Spleen (tissue), 11 donors: ENCODE measurements at regions not wholly inside any gene's neighbourhood (a gene's known extent, or its start where the extent isn't known, plus 50 kb on each side); places are given as distances from the start of the nearest gene placed in this dataset.
"Not testable (repeated sequence)": the region's sequence is repeated elsewhere in the genome, so short reads cannot be mapped to it uniquely, and the experiment has no call there.

Experiments used
- DNase-seq: peaks from one replicate; pipeline ENCODE4 v3.0.0-alpha.2; 2020
- H3K27ac ChIP-seq, 8 donors: fragments of 200-600 bp; sonication (generic) in 7 of 8; 1 replicate in 4 of 8; 2 replicates in 4 of 8; pipeline versions ENCODE4 v1.5.0 to v1.8.0; 2016 to 2021; ENCODE audit warnings: inconsistent platforms in 4 of 8, mild to moderate bottlenecking in 4 of 8, moderate library complexity in 1 of 8
- H3K27me3 ChIP-seq, 7 donors: fragments of 200-600 bp; sonication (generic) in 6 of 7; replicated peaks in 1 of 7; 1 replicate in 4 of 7; 2 replicates in 3 of 7; pipeline versions ENCODE4 v1.5.0 to v1.8.0; 2016 to 2021; ENCODE audit warnings: inconsistent platforms in 3 of 7, mild to moderate bottlenecking in 1 of 7
- H3K36me3 ChIP-seq, 6 donors: fragments of 200-600 bp; sonication (generic) in 5 of 6; 1 replicate in 4 of 6; 2 replicates in 2 of 6; pipeline versions ENCODE4 v1.5.0 to v1.8.0; 2016 to 2021; ENCODE audit warnings: inconsistent platforms in 2 of 6
- H3K4me1 ChIP-seq, 6 donors: fragments of 200-600 bp; sonication (generic) in 5 of 6; 1 replicate in 3 of 6; 2 replicates in 3 of 6; pipeline versions ENCODE4 v1.5.0 to v1.8.0; 2016 to 2021; ENCODE audit warnings: inconsistent platforms in 3 of 6
- H3K4me3 ChIP-seq, 8 donors: fragments of 200-600 bp; sonication (generic) in 7 of 8; 1 replicate in 4 of 8; 2 replicates in 4 of 8; pipeline versions ENCODE4 v1.5.0 to v1.8.0; 2016 to 2021; ENCODE audit warnings: inconsistent platforms in 4 of 8, mild to moderate bottlenecking in 4 of 8, moderate library complexity in 2 of 8
- H3K9me3 ChIP-seq, 8 donors: fragments of 200-600 bp; sonication (generic) in 7 of 8; 1 replicate in 4 of 8; 2 replicates in 4 of 8; pipeline versions ENCODE4 v1.5.0 to v1.8.0; 2016 to 2021; ENCODE audit warnings: inconsistent platforms in 4 of 8
- POLR2A ChIP-seq, 3 donors: fragments of 450-650 bp; IDR thresholded peaks; one replicate each; pipeline ENCODE4 v1.5.1; 2017; ENCODE audit warnings: antibody characterized with exemption in 3 of 3, mild to moderate bottlenecking in 1 of 3
- POLR2AphosphoS5 ChIP-seq, 3 donors: sonication (generic); formaldehyde crosslinking; IDR thresholded peaks; one replicate each; pipeline ENCODE4 v1.5.1; 2017; ENCODE audit warnings: antibody characterized with exemption in 3 of 3
- WGBS, 5 donors: extraction: QIAGEN DNeasy Blood & Tissue Kit in 3 of 5; methylation state at CpG; one replicate each; pipeline versions ENCODE4 v1.1.5 to v1.1.7; 2013 to 2018; 5-methylcytosine and 5-hydroxymethylcytosine counted together
- intact Hi-C: fragments of 100-400 bp; cut with DNase I; formaldehyde crosslinking; loops from one replicate; pipeline ENCODE4 v1.15.0; 2023; ENCODE audit warnings: low total_unique reads
- TF ChIP-seq, protein P1 (sequence below), 11 experiments: fragments of 200-600 bp in 7 of 11; fragments of 450-650 bp in 4 of 11; sonication (generic) in 4 of 11; IDR thresholded peaks in 8 of 11; conservative IDR thresholded peaks in 3 of 11; 1 replicate in 7 of 11; 2 replicates in 4 of 11; pipeline versions ENCODE4 v1.4.0 to v1.8.0; 2016 to 2021; ENCODE audit warnings: antibody characterized with exemption in 11 of 11, inconsistent platforms in 4 of 11, mild to moderate bottlenecking in 1 of 11
- donor health status: healthy with polysubstance abuse.
- donor health status: DM: no; HTN: no; CAD: no; lungs with moderate emphysema.
- donor health status: DM: no; HTN: no; CAD: no.
- donor health status: Bipolar disorder and iron deficiency.
- donor health status: healthy.
- donor health status: DM: no; HTN: no; CAD: no.
- donor health status: DM: yes; HTN: yes; CAD: no.

- Histone ChIP-seq H3K36me3 (no peaks in the 10 kb centered on the region), H3K27ac (no peak overlapping the region), H3K4me3 (no peak overlapping the region), H3K4me1 (no peaks in the 10 kb centered on the region), H3K27me3 (no peaks in the 10 kb centered on the region), H3K9me3 (peaks cover 0 to 26% (median 13%) of the 10 kb centered on the region in 8 donors)
- intact Hi-C loops, result no loop called here
- TF ChIP-seq, protein P1, sequence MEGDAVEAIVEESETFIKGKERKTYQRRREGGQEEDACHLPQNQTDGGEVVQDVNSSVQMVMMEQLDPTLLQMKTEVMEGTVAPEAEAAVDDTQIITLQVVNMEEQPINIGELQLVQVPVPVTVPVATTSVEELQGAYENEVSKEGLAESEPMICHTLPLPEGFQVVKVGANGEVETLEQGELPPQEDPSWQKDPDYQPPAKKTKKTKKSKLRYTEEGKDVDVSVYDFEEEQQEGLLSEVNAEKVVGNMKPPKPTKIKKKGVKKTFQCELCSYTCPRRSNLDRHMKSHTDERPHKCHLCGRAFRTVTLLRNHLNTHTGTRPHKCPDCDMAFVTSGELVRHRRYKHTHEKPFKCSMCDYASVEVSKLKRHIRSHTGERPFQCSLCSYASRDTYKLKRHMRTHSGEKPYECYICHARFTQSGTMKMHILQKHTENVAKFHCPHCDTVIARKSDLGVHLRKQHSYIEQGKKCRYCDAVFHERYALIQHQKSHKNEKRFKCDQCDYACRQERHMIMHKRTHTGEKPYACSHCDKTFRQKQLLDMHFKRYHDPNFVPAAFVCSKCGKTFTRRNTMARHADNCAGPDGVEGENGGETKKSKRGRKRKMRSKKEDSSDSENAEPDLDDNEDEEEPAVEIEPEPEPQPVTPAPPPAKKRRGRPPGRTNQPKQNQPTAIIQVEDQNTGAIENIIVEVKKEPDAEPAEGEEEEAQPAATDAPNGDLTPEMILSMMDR (IDR thresholded peaks at IDR 0.05 in 8 of 11, conservative IDR thresholded peaks at IDR 0.05 in 3 of 11), result no peak
- TF ChIP-seq POLR2AphosphoS5 (IDR thresholded peaks at IDR 0.05) (no peak), POLR2A (IDR thresholded peaks at IDR 0.05) (no peak)
- no peak for DNase-seq
- 60 to 81% (median 78%) methylated on average over 5 of the region's 5 CpGs for WGBS, 5 donors
These were observed 134.5 kb downstream of the MED10 start for GRCh38 chr5:6243706-6244338.

DNA sequence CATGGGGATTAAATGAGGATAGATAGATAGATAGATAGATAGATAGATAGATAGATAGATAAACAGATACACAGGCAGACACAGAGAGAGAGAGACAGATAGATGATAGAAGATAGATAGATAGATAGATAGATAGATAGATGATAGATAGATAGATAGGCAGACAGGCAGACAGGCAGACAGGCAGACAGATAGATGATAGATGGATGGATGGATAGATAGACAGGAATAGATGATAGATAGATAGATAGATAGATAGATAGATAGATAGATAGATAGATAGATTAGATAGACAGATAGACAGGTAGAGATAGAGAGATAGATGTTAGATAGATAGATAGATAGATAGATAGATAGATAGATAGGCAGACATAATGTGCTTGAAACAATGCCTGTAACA, 137.3 kb downstream of the MED10 start:
- H3K4me1 ChIP-seq, H3K27ac ChIP-seq, intact Hi-C loops, H3K27me3 ChIP-seq, H3K36me3 ChIP-seq, DNase-seq, H3K4me3 ChIP-seq: not testable (repeated sequence)
- H3K9me3 ChIP-seq, result peaks cover 0 to 26% (median 13%) of the 10 kb centered on the region in 8 donors

DNA sequence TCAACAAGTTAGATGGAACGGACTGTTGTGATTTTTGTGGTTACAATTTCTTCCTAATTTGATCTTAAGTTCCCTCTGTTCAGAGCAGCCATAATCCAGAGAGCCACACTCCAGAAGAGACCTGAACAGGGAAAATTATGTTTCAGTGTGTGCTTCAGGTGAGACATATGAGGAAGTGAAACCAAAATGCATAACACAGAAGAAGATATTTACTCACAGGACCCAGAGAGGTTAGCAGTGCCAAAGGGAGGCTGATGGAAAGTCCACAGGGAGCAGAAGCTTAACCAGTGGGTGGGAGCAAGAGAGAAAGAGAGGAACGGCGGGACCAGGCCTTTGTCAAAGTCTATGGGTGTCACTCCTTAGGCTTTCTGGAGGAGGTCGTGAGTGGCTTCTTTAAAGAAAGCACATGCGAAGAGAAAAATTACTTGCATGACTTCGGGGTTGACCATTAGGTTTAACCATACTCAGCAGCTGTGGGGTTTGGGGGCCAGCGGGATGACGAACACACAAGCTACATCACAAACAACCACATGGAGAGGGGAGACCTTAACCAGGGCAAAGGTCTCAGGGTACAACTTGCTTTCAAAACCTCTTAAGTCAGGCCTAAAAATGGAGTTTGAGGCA, 141.4 kb downstream of the MED10 start:
- H3K4me3 ChIP-seq, result no peak overlapping the region
- TF ChIP-seq POLR2A (IDR thresholded peaks at IDR 0.05), result no peak
- no peak for TF ChIP-seq POLR2AphosphoS5 (IDR thresholded peaks at IDR 0.05)
- TF ChIP-seq, protein P1 (IDR thresholded peaks at IDR 0.05 in 8 of 11, conservative IDR thresholded peaks at IDR 0.05 in 3 of 11), result no peak
- 78 to 91% (median 88%) methylated on average over 8 of the region's 8 CpGs for WGBS, 5 donors

GRCh38 chr5:6236170-6236793, 142.1 kb downstream of the MED10 start:
- WGBS, 5 donors, result 73 to 90% (median 81%) methylated on average over 2 of the region's 2 CpGs
- TF ChIP-seq, protein P1 (IDR thresholded peaks at IDR 0.05 in 8 of 11, conservative IDR thresholded peaks at IDR 0.05 in 3 of 11), result no peak
- TF ChIP-seq POLR2A (IDR thresholded peaks at IDR 0.05), result no peak
- TF ChIP-seq POLR2AphosphoS5 (IDR thresholded peaks at IDR 0.05), result no peak
- H3K36me3 ChIP-seq, result no peaks in the 10 kb centered on the region
- H3K27me3 ChIP-seq, result no peaks in the 10 kb centered on the region
- peaks cover 0 to 20% (median 13%) of the 10 kb centered on the region in 8 donors for H3K9me3 ChIP-seq
- H3K4me3 ChIP-seq, result no peak overlapping the region
- DNase-seq, result no peak
- no peaks in the 10 kb centered on the region for H3K4me1 ChIP-seq
- no peak overlapping the region for H3K27ac ChIP-seq
- intact Hi-C loops, result no loop called here

More for the DNA sequence above, 141.4 kb downstream of the MED10 start:
- Histone ChIP-seq H3K4me1 (no peaks in the 10 kb centered on the region), H3K36me3 (no peaks in the 10 kb centered on the region), H3K27ac (no peak overlapping the region), H3K9me3 (peaks cover 0 to 22% (median 13%) of the 10 kb centered on the region in 8 donors), H3K27me3 (no peaks in the 10 kb centered on the region)
- intact Hi-C loops, result no loop called here
- DNase-seq, result no peak
